Upper lobe of right lung (tissue), 1 donor: ENCODE measurements at regions not wholly inside any gene's neighbourhood (a gene's known extent, or its start where the extent isn't known, plus 50 kb on each side); places are given as distances from the start of the nearest gene placed in this dataset.

Source experiments
- ATAC-seq: fragments of 200-7000 bp; cut with Tn5 transposase; one replicate; pipeline ENCODE4 v1.9.1; 2020; ENCODE audit warnings: mild to moderate bottlenecking, moderate library complexity
- DNase-seq: peaks from one replicate; pipeline ENCODE4 v3.0.0-alpha.2; 2020
- H3K27ac ChIP-seq: fragments of 200-600 bp; one replicate; pipeline ENCODE4 v1.8.0; 2022
- H3K27me3 ChIP-seq: fragments of 200-600 bp; one replicate; pipeline ENCODE4 v1.8.0; 2022; ENCODE audit warnings: mild to moderate bottlenecking
- H3K36me3 ChIP-seq: fragments of 200-600 bp; one replicate; pipeline ENCODE4 v1.8.0; 2022
- H3K4me1 ChIP-seq: fragments of 200-600 bp; one replicate; pipeline ENCODE4 v1.8.0; 2022
- H3K4me3 ChIP-seq: fragments of 200-600 bp; one replicate; pipeline ENCODE4 v1.8.0; 2022; ENCODE audit warnings: mild to moderate bottlenecking
- H3K9me3 ChIP-seq: fragments of 200-600 bp; one replicate; pipeline ENCODE4 v1.8.0; 2022
- CTCF ChIP-seq: fragments of 200-600 bp; IDR thresholded peaks from one replicate; pipeline ENCODE4 v1.8.0; 2022; ENCODE audit warnings: antibody characterized with exemption
- intact Hi-C: fragments of 100-400 bp; cut with DNase I; formaldehyde crosslinking; loops from one replicate; pipeline ENCODE4 v1.11.0; 2022
- donor health status: DM: no; HTN: yes; CAD: no; lungs with severe emphysema.

GRCh38 chr21:36554411-36555157 is 74.7 kb upstream of the CLDN14 start:
- no peak for TF ChIP-seq CTCF
- H3K27ac ChIP-seq, result no peak overlapping the region
- H3K36me3 ChIP-seq, result no peaks in the 10 kb centered on the region
- ATAC-seq (no peak), DNase-seq (no peak)
- intact Hi-C loops, result no loop called here
- no peaks in the 10 kb centered on the region for H3K27me3 ChIP-seq
- H3K9me3 ChIP-seq, result no peaks in the 10 kb centered on the region
- peaks cover 7% of the 10 kb centered on the region for H3K4me1 ChIP-seq
- H3K4me3 ChIP-seq, result no peak overlapping the region

GRCh38 chr21:36555199-36555800 is 75.4 kb upstream of the CLDN14 start:
- Histone ChIP-seq H3K36me3 (no peaks in the 10 kb centered on the region), H3K4me3 (no peak overlapping the region), H3K4me1 (peaks cover 7% of the 10 kb centered on the region), H3K9me3 (no peaks in the 10 kb centered on the region), H3K27ac (no peak overlapping the region), H3K27me3 (no peaks in the 10 kb centered on the region)
- no peak for DNase-seq
- ATAC-seq, result no peak
- intact Hi-C loops, result no loop called here
- no peak for TF ChIP-seq CTCF

- intact Hi-C loops, result no loop called here
- H3K27ac ChIP-seq, result no peak overlapping the region
- H3K4me3 ChIP-seq, result no peak overlapping the region
- no peaks in the 10 kb centered on the region for H3K27me3 ChIP-seq
- H3K9me3 ChIP-seq, result no peaks in the 10 kb centered on the region
- ATAC-seq (no peak), DNase-seq (no peak)
- no peaks in the 10 kb centered on the region for H3K4me1 ChIP-seq
- TF ChIP-seq CTCF, result no peak
- no peaks in the 10 kb centered on the region for H3K36me3 ChIP-seq
These were observed 77.4 kb upstream of the CLDN14 start for GRCh38 chr21:36557316-36557715.

GRCh38 chr21:36560933-36561575 is 81.1 kb upstream of the CLDN14 start:
- Histone ChIP-seq H3K27ac (no peak overlapping the region), H3K9me3 (no peaks in the 10 kb centered on the region), H3K27me3 (no peaks in the 10 kb centered on the region), H3K36me3 (no peaks in the 10 kb centered on the region), H3K4me1 (no peaks in the 10 kb centered on the region), H3K4me3 (no peak overlapping the region)
- DNase-seq (no peak), ATAC-seq (no peak)
- TF ChIP-seq CTCF, result no peak
- intact Hi-C loops, result no loop called here

- Histone ChIP-seq H3K27me3 (no peaks in the 10 kb centered on the region), H3K36me3 (no peaks in the 10 kb centered on the region), H3K4me1 (no peaks in the 10 kb centered on the region), H3K27ac (no peak overlapping the region), H3K4me3 (no peak overlapping the region), H3K9me3 (no peaks in the 10 kb centered on the region)
- TF ChIP-seq CTCF, result no peak
- ATAC-seq (no peak), DNase-seq (no peak)
- intact Hi-C loops, result no loop called here
These were observed 83.5 kb upstream of the CLDN14 start for GRCh38 chr21:36563341-36563926.
